ENCODE measurements at regions not wholly inside any gene's neighbourhood (a gene's known extent, or its start where the extent isn't known, plus 50 kb on each side); places are given as distances from the start of the nearest gene placed in this dataset.

- TF ChIP-seq, protein P1, sequence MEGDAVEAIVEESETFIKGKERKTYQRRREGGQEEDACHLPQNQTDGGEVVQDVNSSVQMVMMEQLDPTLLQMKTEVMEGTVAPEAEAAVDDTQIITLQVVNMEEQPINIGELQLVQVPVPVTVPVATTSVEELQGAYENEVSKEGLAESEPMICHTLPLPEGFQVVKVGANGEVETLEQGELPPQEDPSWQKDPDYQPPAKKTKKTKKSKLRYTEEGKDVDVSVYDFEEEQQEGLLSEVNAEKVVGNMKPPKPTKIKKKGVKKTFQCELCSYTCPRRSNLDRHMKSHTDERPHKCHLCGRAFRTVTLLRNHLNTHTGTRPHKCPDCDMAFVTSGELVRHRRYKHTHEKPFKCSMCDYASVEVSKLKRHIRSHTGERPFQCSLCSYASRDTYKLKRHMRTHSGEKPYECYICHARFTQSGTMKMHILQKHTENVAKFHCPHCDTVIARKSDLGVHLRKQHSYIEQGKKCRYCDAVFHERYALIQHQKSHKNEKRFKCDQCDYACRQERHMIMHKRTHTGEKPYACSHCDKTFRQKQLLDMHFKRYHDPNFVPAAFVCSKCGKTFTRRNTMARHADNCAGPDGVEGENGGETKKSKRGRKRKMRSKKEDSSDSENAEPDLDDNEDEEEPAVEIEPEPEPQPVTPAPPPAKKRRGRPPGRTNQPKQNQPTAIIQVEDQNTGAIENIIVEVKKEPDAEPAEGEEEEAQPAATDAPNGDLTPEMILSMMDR (IDR thresholded peaks at IDR 0.05; ENCODE audit: borderline replicate concordance, insufficient read depth, low read depth, low read length) = no peak
- no peak overlapping the region for H3K4me3 ChIP-seq (ENCODE audit: low read depth, low read length)
Observed at GRCh38 chr3:193955719-193956118, 180.2 kb upstream of the HES1 start.

DNA sequence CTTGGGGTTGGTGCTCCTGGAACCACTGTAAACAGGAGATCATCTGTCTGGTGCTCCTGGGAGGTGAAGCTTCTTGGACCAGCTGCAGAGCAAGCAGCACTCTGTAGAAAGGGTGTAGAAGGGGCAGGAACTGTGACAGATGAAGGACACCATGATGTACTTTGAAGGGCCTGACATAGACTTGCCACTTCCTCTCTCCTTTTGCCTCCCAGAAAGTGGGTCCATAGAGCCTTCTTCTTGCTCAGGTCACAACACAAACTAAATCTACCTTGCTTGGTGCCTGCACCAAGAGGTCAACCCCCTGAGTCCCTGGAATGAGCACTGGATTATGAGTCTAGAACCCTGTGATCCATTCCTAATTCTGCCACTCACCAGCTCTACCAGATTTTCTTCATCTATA lies 176.1 kb upstream of the HES1 start:
- TF ChIP-seq, protein P1 (IDR thresholded peaks at IDR 0.05; ENCODE audit: borderline replicate concordance, insufficient read depth, low read depth, low read length) = no peak
- H3K4me3 ChIP-seq (ENCODE audit: low read depth, low read length) = no peak overlapping the region

DNA sequence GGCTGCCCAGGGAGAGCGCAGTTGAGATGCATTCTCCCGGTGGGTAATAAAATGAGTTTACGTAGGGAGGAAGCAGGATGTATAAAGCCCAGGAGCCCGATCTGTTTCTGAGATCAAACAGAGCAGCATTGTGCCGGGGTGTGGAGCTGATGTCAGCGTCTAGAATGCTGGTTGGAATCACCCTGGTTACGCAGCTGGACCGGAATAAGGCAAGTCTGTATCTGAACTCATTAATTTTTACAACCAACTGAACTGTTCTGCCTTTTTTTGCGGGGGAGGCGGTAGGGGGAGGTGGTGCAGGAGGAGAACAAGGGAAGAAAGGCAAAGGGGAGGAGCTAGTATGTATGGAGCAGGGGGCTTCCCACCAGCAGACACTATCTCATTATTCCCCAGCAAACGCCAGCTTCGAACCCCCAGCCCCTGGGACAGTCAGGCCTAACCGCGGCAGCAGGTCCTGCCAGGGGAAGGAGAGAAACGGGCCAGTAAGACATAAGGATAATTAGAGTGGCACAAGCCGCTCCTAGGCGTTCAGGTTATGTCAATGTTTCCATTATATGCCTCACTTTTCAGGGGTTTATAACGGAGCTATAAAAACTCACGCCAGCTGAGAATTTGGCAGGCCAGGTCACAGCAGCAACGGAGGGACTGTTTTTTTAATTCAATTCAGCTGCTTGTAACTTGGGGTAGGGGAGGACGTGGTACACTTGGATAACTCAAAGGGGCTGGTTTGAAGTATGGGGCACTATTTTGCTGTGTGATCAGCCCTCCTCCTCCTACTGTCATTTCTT lies 175.3 kb upstream of the HES1 start:
- H3K4me3 ChIP-seq (ENCODE audit: low read depth, low read length) = no peak overlapping the region
- TF ChIP-seq, protein P1 (IDR thresholded peaks at IDR 0.05; ENCODE audit: borderline replicate concordance, insufficient read depth, low read depth, low read length) = no peak

DNA sequence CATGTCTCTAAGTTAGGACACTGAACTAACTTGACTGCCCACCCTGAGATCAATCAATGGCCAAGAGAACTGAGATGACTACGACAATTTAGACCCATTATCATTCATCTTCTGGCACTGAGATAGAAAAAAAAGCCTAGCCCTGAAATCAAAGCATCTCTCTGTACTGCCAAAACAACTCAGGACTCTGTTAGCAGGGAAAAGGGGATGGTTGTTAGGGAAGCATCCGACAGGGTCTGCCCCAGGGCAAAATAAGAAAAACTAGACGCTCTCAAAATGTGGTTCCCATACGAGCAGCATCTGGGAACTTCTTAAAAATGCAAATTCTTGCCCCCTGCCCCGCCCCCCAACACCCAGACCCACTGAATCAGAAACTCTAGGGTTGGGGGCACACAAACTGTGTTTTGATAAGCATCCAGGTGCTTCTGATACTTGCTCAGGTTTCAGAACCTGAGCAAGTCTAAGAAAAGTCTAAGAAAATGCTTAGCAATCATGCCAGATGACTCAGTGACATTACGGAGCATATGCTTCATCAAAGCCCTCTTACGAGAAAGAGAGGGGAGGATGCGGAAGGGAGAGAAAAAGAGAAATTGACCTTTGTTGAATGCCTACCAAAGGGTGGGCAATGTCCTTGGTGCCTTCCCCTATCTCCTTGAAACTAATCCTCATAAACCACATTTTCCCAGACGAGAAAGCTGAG lies 172.8 kb upstream of the HES1 start:
- H3K4me3 ChIP-seq (ENCODE audit: low read depth, low read length) = no peak overlapping the region
- TF ChIP-seq, protein P1 (IDR thresholded peaks at IDR 0.05; ENCODE audit: borderline replicate concordance, insufficient read depth, low read depth, low read length) = no peak

DNA sequence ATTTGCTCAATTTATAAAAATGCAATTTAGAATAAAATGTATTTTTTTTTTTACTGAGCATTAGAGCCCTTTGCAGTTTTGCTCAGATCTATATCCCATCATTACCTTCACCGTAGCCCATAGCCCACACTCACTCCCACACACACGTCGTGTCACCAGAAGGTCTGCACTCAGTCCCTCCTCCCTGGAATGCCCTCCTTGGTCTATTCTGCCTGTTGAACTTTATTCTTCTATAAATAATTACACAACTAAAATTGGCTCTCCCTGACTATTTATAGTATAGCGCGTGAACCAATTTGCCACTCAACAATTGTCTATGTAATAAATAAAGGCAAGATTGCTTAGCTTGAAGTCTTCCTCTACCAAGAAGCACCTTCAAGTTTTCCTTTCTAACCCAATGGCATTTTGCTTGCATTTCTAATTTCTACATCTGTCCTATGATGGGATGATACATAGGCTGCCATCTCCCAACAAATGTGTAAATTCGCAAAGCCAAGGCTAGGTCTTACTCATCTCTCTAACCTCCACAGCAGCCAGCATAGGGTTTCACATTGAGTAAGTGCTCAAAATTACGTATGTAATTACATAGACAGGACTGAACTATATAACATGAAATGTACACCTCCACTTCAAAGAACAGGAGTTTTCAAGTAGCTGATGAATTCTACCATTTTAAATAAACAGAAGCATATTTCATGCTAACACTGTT lies 172.0 kb upstream of the HES1 start:
- no peak overlapping the region for H3K4me3 ChIP-seq (ENCODE audit: low read depth, low read length)
- TF ChIP-seq, protein P1 (IDR thresholded peaks at IDR 0.05; ENCODE audit: borderline replicate concordance, insufficient read depth, low read depth, low read length) = no peak

DNA sequence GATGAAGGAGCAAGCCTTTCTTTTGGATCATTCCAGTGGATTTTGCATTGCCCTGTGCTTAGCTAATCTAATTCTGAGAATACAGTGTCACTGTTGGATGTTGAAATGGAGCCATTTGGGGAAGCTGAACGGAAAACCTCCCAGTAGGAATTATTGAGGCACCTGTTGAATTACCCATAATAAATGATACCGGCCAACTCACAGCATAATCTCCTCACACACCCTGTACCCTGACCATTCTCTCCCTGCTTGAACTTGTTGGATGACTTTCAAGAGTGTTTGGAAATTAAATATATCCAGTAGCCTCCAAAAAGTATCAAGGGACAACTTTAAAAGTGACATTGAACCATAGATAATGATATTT lies 171.4 kb upstream of the HES1 start:
- TF ChIP-seq, protein P1 (IDR thresholded peaks at IDR 0.05; ENCODE audit: borderline replicate concordance, insufficient read depth, low read depth, low read length) = no peak
- H3K4me3 ChIP-seq (ENCODE audit: low read depth, low read length) = no peak overlapping the region
